Activated T-helper 17 cell treated with anti-CD3 and anti-CD28 coated beads, Interleukin-2, amount 50 U/mL, for 72 hours (primary cell): ENCODE measurements at regions not wholly inside any gene's neighbourhood (a gene's known extent, or its start where the extent isn't known, plus 50 kb on each side); places are given as distances from the start of the nearest gene placed in this dataset.
"Not testable (repeated sequence)": the region's sequence is repeated elsewhere in the genome, so short reads cannot be mapped to it uniquely, and the experiment has no call there.

ENCODE experiments used
- ATAC-seq: fragments of 150-1000 bp; cut with Tn5 transposase; replicated peaks from 2 replicates; pipeline ENCODE4 v1.10.0; 2021; ENCODE audit warnings: mild to moderate bottlenecking, moderate library complexity
- H3K27ac Mint-ChIP-seq: one replicate; pipeline ENCODE4 v1.8.0; 2022; ENCODE audit warnings: mixed read lengths
- H3K27me3 Mint-ChIP-seq: one replicate; pipeline ENCODE4 v1.8.0; 2022; ENCODE audit warnings: mixed read lengths
- H3K36me3 Mint-ChIP-seq: one replicate; pipeline ENCODE4 v1.8.0; 2022; ENCODE audit warnings: low read depth, mild to moderate bottlenecking, mixed read lengths
- H3K4me1 Mint-ChIP-seq: one replicate; pipeline ENCODE4 v1.8.0; 2022; ENCODE audit warnings: mixed read lengths
- H3K4me3 Mint-ChIP-seq: one replicate; pipeline ENCODE4 v1.8.0; 2022; ENCODE audit warnings: mild to moderate bottlenecking, mixed read lengths
- H3K9me3 Mint-ChIP-seq: one replicate; pipeline ENCODE4 v1.8.0; 2022; ENCODE audit warnings: mixed read lengths

DNA sequence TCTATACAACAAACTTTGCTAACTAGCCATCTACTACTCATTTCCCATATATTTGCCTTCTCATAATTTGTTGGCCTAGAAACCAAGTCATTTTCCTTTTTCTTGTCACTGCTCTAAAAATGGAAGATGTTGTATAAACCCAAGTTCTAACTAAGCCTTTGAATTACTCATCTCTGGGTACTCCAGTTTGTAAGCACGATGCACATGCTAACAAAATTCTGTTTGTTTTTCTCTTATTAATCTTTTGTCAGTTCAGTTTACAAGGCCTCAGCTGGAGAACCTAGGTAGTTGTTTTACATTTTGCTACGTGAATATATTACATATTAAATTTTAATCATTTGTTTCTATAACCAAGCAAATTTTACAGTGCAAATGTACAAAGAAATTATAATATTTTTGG lies 663.2 kb upstream of the RGS18 start:
- Mint-ChIP-seq H3K9me3 (peaks cover 9% of the 10 kb centered on the region), H3K36me3 (no peaks in the 10 kb centered on the region), H3K27me3 (no peaks in the 10 kb centered on the region), H3K4me3 (no peak overlapping the region), H3K27ac (no peak overlapping the region), H3K4me1 (no peaks in the 10 kb centered on the region)
- ATAC-seq: no peak

DNA sequence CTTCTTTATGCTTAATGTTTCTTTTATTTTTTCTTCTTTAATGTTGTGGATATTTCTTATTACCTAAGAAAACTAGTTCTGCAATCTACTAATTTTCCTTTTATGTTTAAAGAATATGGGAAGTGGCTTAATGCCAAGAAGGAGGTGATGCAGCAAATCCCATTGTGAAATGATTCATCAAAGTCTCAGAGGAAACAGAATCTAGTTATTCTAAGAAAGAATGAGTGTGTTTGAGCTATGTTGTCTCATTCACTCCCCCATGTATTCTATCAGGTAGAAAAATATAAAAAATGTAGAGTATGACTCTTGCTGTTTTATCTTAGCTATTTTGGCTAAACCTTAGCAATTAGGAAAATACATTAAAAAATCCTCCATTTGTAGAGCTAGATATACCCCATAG lies 659.9 kb upstream of the RGS18 start:
- Mint-ChIP-seq H3K27ac (no peak overlapping the region), H3K9me3 (peaks cover 9% of the 10 kb centered on the region), H3K4me1 (no peaks in the 10 kb centered on the region), H3K4me3 (no peak overlapping the region), H3K36me3 (no peaks in the 10 kb centered on the region), H3K27me3 (no peaks in the 10 kb centered on the region)
- no peak for ATAC-seq

DNA sequence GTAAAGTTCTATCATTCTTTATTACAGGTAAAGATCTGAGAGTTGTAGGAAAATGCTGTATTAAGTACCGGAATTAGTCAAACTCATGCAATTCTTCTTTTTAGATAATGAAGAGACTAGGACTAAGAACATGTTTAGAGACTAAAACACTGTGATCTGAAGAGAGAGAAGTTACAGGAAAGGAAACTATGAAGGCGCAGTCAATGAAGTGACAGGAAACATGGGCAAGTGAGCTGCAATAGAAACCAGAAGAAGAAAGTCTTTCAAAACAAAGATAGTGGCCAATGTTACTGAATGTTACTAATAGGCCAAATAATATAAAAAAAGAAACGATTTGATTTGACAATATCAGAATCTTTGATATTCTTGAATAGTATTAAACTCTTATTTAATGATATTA lies 659.4 kb upstream of the RGS18 start:
- no peaks in the 10 kb centered on the region for H3K4me1 Mint-ChIP-seq
- H3K27ac Mint-ChIP-seq: no peak overlapping the region
- ATAC-seq: no peak
- H3K4me3 Mint-ChIP-seq: no peak overlapping the region
- H3K36me3 Mint-ChIP-seq: no peaks in the 10 kb centered on the region
- H3K27me3 Mint-ChIP-seq: no peaks in the 10 kb centered on the region
- H3K9me3 Mint-ChIP-seq: peaks cover 9% of the 10 kb centered on the region

DNA sequence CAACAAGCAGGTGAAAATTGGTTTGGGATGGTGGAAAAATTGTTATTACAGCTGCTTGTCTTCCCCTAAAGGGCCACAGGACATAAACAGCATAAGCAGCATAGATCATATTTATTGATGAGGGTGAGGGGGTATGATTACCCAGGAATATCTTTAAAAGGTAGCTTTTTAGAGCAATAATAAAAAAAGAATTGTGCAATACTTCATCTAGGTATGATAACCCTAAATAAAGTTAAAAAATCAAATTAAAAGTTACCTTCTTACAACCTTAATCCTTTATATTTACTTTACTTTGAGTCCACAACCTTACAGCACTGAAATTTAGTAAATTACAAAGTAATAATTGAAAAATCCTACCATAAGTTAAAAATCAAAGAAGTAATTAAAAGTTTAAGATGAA lies 653.3 kb upstream of the RGS18 start:
- H3K36me3 Mint-ChIP-seq: no peaks in the 10 kb centered on the region
- H3K4me1 Mint-ChIP-seq: no peaks in the 10 kb centered on the region
- no peaks in the 10 kb centered on the region for H3K27me3 Mint-ChIP-seq
- no peak for ATAC-seq
- no peak overlapping the region for H3K27ac Mint-ChIP-seq
- peaks cover 5% of the 10 kb centered on the region for H3K9me3 Mint-ChIP-seq
- H3K4me3 Mint-ChIP-seq: no peak overlapping the region

DNA sequence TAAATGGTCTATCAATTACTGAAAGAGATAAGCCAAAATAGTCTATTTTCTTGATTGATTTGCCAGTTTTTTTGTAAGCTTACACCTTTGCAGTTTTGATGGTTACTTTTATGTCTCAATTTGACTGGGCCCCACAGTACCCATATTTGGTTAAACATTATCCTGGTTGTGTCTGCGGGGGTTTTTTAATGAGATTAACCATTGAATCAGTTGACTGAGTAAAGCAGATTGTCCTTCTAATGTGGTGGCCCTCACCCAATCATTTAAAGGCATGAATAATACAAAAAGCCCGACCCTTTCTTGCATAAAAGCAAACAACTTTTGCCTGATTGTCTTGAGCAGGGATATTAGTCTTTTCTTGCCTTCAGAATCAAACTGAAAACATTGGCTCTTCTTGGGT lies 650.0 kb upstream of the RGS18 start:
- Mint-ChIP-seq H3K4me3 (no peak overlapping the region), H3K4me1 (no peaks in the 10 kb centered on the region), H3K27me3 (no peaks in the 10 kb centered on the region), H3K36me3 (no peaks in the 10 kb centered on the region), H3K27ac (no peak overlapping the region), H3K9me3 (peaks cover 5% of the 10 kb centered on the region)
- no peak for ATAC-seq

DNA sequence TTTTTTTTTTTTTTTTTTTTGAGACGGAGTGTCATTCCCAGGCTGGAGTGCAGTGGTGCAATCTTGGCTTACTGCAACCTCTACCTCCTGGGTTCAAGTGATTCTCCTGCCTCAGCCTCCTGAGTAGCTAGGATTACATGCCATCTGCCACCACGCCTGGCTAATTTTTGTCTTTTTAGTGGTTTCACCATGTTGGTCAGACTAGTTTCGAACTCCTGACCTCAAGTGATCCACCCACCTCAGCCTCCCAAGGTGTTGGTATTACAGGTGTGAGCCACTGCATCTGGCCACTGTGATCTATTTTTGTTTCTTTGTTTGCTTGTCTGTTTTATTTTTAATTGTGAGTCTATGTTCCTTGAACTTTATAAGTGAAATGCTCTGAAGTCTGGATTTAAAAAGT lies 646.8 kb upstream of the RGS18 start:
- H3K4me3 Mint-ChIP-seq, H3K36me3 Mint-ChIP-seq, H3K27ac Mint-ChIP-seq: not testable (repeated sequence)

DNA sequence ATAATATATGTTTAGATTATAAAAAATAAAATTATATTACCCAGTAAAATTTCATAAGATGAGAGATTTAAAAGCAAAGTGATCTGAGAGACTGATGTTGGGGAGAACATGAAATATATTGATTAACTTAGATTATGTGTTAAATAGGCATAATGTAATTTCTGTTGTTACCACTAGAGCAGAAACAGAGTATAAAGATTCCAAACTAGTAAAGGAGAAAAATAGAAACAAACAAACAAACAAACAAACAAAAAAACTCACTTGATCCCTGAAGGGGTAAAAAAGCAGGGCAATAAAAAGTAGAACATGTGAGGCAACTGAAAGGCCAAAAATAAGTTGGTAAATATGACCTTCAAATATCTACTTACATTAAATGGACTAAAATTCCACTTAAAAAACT lies 640.4 kb upstream of the RGS18 start:
- H3K36me3 Mint-ChIP-seq: no peaks in the 10 kb centered on the region
- H3K4me3 Mint-ChIP-seq: no peak overlapping the region
- ATAC-seq: no peak

More for the DNA sequence above, 646.8 kb upstream of the RGS18 start:
- not testable (repeated sequence) for ATAC-seq, H3K27me3 Mint-ChIP-seq, H3K4me1 Mint-ChIP-seq, H3K9me3 Mint-ChIP-seq

DNA sequence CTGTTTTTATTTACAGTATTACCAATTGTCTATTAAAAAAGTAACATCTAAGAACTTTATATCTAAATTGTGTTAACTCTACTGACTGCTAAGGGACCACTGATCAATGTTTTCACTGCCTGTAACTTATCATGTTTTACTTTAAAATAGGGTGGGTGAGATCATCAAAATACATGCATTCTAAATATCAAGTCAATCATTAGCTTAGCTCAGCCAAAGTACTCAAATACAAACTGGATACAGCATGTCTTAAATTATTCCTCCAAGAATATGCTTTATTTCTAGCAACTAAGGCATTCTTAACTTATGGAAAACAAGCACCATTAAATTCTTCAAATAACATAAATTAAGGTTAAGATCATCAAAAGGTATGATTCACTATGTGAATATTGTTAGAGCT lies 638.7 kb upstream of the RGS18 start:
- no peaks in the 10 kb centered on the region for H3K36me3 Mint-ChIP-seq
- H3K4me1 Mint-ChIP-seq: no peaks in the 10 kb centered on the region
- H3K27ac Mint-ChIP-seq: no peak overlapping the region
- H3K9me3 Mint-ChIP-seq: peaks cover 8% of the 10 kb centered on the region
- no peak for ATAC-seq
- no peaks in the 10 kb centered on the region for H3K27me3 Mint-ChIP-seq
- no peak overlapping the region for H3K4me3 Mint-ChIP-seq

More for the DNA sequence above, 640.4 kb upstream of the RGS18 start:
- H3K27ac Mint-ChIP-seq: no peak overlapping the region
- H3K4me1 Mint-ChIP-seq: no peaks in the 10 kb centered on the region
- no peaks in the 10 kb centered on the region for H3K27me3 Mint-ChIP-seq
- peaks cover 3% of the 10 kb centered on the region for H3K9me3 Mint-ChIP-seq

DNA sequence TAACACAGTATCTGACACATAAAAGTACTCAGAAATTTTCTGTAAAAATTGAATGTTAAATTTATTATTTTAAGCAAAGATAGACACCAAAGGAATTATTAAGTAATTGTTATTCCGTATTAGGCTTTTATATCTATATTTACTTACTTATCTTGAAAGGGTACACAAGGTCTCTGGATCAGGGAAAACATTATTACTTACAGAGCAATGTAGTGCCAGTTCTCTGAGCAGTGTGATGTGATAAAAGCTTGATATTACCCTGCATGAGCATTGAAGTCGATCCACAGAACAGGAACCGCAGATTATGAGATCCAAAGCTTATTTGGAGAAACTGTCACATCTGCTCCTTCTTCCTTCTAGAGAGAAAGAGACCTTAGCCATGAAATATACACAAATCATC lies 637.9 kb upstream of the RGS18 start:
- H3K27me3 Mint-ChIP-seq: no peaks in the 10 kb centered on the region
- no peaks in the 10 kb centered on the region for H3K36me3 Mint-ChIP-seq
- H3K27ac Mint-ChIP-seq: no peak overlapping the region
- H3K4me3 Mint-ChIP-seq: no peak overlapping the region
- no peaks in the 10 kb centered on the region for H3K4me1 Mint-ChIP-seq
- no peak for ATAC-seq
- H3K9me3 Mint-ChIP-seq: peaks cover 15% of the 10 kb centered on the region

DNA sequence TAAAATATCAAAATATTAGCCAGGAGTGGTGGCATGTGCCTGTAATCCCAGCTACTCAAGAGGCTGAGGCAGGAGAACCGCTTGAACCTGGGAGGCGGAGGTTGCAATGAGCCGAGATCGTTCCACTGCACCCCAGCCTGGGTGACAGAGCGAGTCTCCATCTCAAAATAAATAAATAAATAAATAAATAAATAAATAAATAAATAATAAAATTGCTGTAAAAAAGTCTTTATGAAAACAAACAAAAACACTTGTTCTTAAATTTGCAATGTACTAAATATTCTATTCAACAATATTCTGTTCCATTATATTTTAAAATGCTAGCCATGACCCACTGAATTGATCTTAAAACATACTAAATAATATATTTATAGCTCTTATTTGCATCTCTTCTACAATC lies 632.3 kb upstream of the RGS18 start:
- not testable (repeated sequence) for H3K36me3 Mint-ChIP-seq, H3K27me3 Mint-ChIP-seq, H3K4me3 Mint-ChIP-seq, H3K27ac Mint-ChIP-seq, H3K4me1 Mint-ChIP-seq, ATAC-seq
- H3K9me3 Mint-ChIP-seq: peaks cover 24% of the 10 kb centered on the region

DNA sequence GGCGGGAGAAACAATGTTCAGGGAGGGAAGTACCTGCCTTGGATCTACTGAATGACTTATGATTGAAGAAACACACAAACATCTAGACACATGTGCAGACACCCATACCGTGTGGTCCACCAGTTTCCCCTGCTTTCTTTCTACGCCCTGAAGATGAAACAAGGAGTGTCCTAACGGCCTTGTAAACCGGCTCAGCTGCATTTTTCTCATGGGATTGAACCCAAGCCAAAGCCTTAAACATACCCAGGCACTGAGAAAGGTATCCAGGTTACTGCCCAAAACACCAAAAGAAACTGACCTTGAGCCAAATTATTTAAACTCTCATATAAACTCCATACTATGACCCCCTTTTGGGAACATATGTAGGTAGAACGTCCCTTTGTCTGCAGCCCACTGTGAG lies 630.0 kb upstream of the RGS18 start:
- no peak overlapping the region for H3K27ac Mint-ChIP-seq
- no peaks in the 10 kb centered on the region for H3K4me1 Mint-ChIP-seq
- ATAC-seq: no peak
- H3K9me3 Mint-ChIP-seq: peaks cover 23% of the 10 kb centered on the region
- no peaks in the 10 kb centered on the region for H3K36me3 Mint-ChIP-seq
- no peak overlapping the region for H3K4me3 Mint-ChIP-seq
- no peaks in the 10 kb centered on the region for H3K27me3 Mint-ChIP-seq

DNA sequence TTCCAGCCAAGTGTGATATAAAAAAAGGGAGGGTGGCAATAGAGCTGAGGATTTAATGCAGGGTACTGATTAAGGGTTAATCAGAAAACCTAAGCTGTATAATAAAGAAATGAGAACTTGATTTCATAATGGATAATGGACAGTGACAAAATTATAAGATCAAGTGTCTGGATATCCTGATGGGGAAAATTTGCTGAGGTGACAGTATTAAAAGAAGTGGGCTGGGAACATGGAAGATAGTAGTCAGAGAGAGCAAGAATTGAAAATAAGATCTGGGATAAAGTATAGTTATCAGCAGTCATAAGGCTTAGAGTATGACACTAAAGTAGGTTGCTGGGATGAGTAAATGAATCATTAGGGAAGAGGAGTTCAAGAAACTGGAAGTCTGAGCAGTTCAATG lies 627.3 kb upstream of the RGS18 start:
- no peak for ATAC-seq
- Mint-ChIP-seq H3K27me3 (no peaks in the 10 kb centered on the region), H3K36me3 (no peaks in the 10 kb centered on the region), H3K9me3 (peaks cover 14% of the 10 kb centered on the region), H3K4me1 (no peaks in the 10 kb centered on the region), H3K4me3 (no peak overlapping the region), H3K27ac (no peak overlapping the region)

DNA sequence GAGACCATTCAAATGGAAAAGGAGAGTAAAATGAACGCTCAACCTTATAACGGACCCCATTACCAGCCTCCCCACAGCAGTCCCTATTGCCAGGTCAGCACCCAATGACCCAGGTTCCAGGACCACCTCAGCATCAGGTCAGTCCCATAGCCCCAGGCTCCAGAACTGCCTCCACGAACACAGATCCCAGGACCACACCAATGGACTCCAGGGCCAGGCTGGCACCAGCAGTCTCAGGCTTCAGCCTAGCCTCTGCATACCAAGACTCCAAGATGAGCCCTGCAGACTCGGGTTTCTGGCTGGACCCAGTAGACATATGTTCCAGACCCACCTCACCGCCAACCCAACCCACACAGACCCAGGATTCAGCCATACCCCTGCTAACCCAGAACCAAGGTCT lies 625.0 kb upstream of the RGS18 start:
- no peak for ATAC-seq
- peaks cover 9% of the 10 kb centered on the region for H3K9me3 Mint-ChIP-seq
- H3K4me3 Mint-ChIP-seq: no peak overlapping the region
- H3K27me3 Mint-ChIP-seq: no peaks in the 10 kb centered on the region
- no peaks in the 10 kb centered on the region for H3K36me3 Mint-ChIP-seq
- no peak overlapping the region for H3K27ac Mint-ChIP-seq
- H3K4me1 Mint-ChIP-seq: no peaks in the 10 kb centered on the region

DNA sequence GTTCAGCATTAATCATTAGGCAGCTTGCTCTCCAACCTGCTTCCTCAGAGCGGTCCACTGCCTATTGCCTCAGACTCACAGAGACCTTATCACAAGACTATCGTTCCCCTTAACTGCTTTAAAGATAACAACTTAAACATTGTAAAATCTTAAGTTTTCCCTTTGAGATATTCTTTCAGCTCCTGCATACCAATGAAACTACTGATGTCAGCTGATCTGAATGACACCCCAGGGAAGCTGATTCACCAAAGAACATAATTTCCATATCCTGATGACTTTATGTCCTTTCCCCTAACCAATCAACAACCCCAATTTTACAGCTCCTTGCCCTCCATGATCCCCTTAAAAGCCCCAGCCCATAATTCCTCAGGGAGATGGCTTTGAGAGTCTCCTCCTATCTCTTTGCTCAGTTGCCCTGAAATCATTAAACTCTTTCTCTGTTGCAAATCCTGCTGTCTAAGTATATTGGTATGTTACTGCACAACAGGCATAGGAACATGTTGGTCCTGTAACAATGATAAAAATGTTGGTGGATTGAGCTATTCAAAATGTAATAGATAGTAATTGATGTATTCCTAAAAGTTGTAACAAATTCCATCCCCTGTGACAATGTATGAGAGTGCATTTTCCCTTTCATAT lies 621.4 kb upstream of the RGS18 start:
- Mint-ChIP-seq H3K27me3 (no peaks in the 10 kb centered on the region), H3K36me3 (no peaks in the 10 kb centered on the region), H3K9me3 (peaks cover 4% of the 10 kb centered on the region), H3K4me3 (no peak overlapping the region), H3K4me1 (no peaks in the 10 kb centered on the region), H3K27ac (no peak overlapping the region)
- ATAC-seq: no peak

DNA sequence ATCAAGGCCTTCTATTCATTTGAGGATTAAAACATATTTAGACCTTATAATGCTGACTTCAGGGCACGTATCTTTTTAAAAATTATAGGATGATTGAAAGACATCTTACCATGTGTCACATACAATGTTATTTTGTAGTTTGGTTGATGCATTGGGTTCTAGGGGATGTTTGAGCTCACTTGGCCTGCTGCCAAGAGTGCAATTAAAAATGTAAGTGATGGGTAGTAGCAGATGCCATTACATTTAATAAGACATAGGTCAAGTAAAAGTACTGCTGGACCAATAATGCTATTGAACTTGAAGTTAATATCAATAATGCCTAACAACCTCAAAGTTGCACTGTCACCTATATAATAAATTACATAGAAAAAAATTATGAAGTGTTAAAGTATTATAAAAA lies 616.5 kb upstream of the RGS18 start:
- H3K4me1 Mint-ChIP-seq: no peaks in the 10 kb centered on the region
- no peak overlapping the region for H3K4me3 Mint-ChIP-seq
- no peaks in the 10 kb centered on the region for H3K27me3 Mint-ChIP-seq

DNA sequence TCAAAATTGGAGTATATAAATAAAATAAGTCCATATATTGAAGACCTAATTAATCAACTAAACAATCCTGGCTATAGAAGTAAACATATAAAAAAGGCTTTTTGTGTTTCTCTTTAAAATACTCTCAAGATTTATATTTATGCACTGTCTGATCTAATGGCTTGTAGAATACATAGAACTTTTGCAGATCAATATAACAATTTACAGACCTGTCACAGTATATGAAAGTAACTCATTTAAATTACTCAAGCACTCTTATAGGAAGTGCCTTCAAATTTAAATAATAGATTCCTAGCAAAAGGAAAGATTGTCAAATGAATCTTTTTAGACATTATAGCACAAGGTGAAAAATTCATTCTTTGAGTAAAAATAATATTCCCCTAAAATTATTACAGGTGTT lies 615.8 kb upstream of the RGS18 start:
- ATAC-seq: no peak
- Mint-ChIP-seq H3K27me3 (no peaks in the 10 kb centered on the region), H3K9me3 (peaks cover 7% of the 10 kb centered on the region), H3K36me3 (no peaks in the 10 kb centered on the region), H3K4me1 (no peaks in the 10 kb centered on the region), H3K27ac (no peak overlapping the region), H3K4me3 (no peak overlapping the region)

More for the DNA sequence above, 616.5 kb upstream of the RGS18 start:
- ATAC-seq: no peak
- Mint-ChIP-seq H3K36me3 (no peaks in the 10 kb centered on the region), H3K27ac (no peak overlapping the region), H3K9me3 (peaks cover 7% of the 10 kb centered on the region)
